ENCODE measurements at regions not wholly inside any gene's neighbourhood (a gene's known extent, or its start where the extent isn't known, plus 50 kb on each side); places are given as distances from the start of the nearest gene placed in this dataset.
"Not testable (repeated sequence)": the region's sequence is repeated elsewhere in the genome, so short reads cannot be mapped to it uniquely, and the experiment has no call there.

DNA sequence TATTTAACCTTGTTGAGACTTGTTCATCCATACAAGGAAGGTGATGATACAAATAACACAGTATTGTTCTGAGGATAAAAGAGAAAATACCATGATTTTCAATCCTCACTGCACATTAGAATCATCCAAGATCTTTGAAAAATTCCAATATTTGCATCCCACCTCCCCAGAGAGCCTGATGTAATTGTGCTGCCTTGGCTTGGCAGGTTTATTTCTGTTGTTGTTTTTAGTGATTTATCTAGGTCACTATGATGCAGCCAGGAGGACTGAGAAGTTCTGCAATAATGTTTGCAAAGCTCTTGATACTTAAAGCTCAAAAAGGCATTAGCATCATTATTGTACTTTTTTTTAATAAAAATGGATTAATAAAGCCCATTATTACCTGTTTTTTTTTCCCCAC, 67.0 kb upstream of the NMUR2 start:
- H3K4me1 Mint-ChIP-seq = no peaks in the 10 kb centered on the region
- H3K9me3 Mint-ChIP-seq = no peaks in the 10 kb centered on the region
- Histone ChIP-seq H3K27me3 (replicated peaks in 1 of 2; ENCODE audit: control insufficient read depth in 2 of 2, extremely low read depth in 1 of 2, insufficient read depth in 2 of 2, low read length in 1 of 2) (no peaks in the 10 kb centered on the region), H3K36me3 (ENCODE audit: control insufficient read depth in 2 of 2, extremely low read depth in 1 of 2, insufficient read depth in 1 of 2, low read length in 1 of 2) (no peaks in the 10 kb centered on the region), H3K9me3 (no peaks in the 10 kb centered on the region), H3K4me3 (ENCODE audit: control insufficient read depth in 1 of 2, extremely low read depth in 1 of 2, low read length in 1 of 2) (no peak overlapping the region), H3K27ac (ENCODE audit: low read length) (no peak overlapping the region), H3K4me1 (ENCODE audit: control insufficient read depth in 1 of 2, extremely low read depth in 1 of 2, insufficient read depth in 2 of 2, low read length in 2 of 2) (no peaks in the 10 kb centered on the region)
- no peak overlapping the region for H3K4me3 Mint-ChIP-seq
- no peak for ATAC-seq (replicated peaks in 1 of 4)
- POLR2A ChIA-PET = no interaction called here
- H3K27me3 Mint-ChIP-seq = peaks cover 7 to 33% of the 10 kb centered on the region in 2 donors
- DNase-seq = no peak
- no peaks in the 10 kb centered on the region for H3K36me3 Mint-ChIP-seq
- CTCF ChIA-PET = no interaction called here
- H3K27ac Mint-ChIP-seq = no peak overlapping the region

DNA sequence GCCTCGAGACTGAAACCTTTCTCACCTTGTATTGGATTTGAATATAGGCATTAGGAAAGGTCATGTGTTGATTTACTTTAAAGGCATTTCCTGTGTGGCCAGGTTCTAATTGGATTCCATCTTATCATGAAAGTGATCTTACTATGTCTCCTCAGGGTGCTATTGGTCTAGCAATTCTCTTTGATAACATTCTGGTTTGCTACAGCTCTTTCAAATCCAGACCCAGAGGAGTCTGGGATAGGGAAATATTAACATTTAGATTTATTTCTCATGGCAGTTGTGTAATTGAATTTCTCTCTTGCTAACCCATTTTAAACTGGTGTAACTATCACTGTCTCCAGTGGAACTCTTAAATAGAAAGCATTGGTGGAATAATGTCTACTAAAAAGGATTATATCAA, 69.9 kb upstream of the NMUR2 start:
- H3K27me3 ChIP-seq (replicated peaks in 1 of 2; ENCODE audit: control insufficient read depth in 2 of 2, extremely low read depth in 1 of 2, insufficient read depth in 2 of 2, low read length in 1 of 2) = no peaks in the 10 kb centered on the region

DNA sequence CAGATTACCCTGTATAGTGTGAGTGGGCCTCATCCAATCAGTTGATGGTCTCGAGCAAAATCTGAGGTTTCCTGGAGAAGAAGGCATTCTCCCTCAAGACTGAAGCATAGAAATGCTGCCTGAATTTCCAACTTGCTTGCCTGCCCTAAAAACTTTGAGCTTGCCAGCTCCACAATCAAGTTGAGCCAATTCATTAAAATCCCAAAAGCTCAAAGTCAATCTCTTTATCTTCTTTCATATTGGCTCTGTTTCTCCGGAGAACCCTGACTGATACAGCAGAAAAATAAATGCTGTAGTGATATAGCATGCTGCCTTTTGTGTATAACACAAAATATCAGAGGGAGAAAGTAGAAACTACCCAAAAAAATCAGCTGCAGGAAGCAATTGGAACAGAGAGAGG, 72.5 kb upstream of the NMUR2 start:
- CTCF ChIA-PET = interaction anchor here in 1 of 2 donors (0.6 kb wide), 1 partner anchor 646 kb away, joined by 3 read pairs; no protein-coding TSS in a partner anchor

More for the DNA sequence above, 69.9 kb upstream of the NMUR2 start:
- Mint-ChIP-seq H3K4me1 (no peaks in the 10 kb centered on the region), H3K36me3 (no peaks in the 10 kb centered on the region), H3K27me3 (peaks cover 5 to 25% of the 10 kb centered on the region in 2 donors), H3K4me3 (no peak overlapping the region), H3K27ac (no peak overlapping the region), H3K9me3 (no peaks in the 10 kb centered on the region)
- WGBS (ENCODE audit: insufficient coverage) = no CpG with 5 or more reads among the region's 1 CpG
- no peak overlapping the region for H3K27ac ChIP-seq (ENCODE audit: low read length)
- no peak overlapping the region for H3K4me3 ChIP-seq (ENCODE audit: control insufficient read depth in 1 of 2, extremely low read depth in 1 of 2, low read length in 1 of 2)
- no peaks in the 10 kb centered on the region for H3K4me1 ChIP-seq (ENCODE audit: control insufficient read depth in 1 of 2, extremely low read depth in 1 of 2, insufficient read depth in 2 of 2, low read length in 2 of 2)
- POLR2A ChIA-PET = no interaction called here
- CTCF ChIA-PET = no interaction called here
- no peaks in the 10 kb centered on the region for H3K36me3 ChIP-seq (ENCODE audit: control insufficient read depth in 2 of 2, extremely low read depth in 1 of 2, insufficient read depth in 1 of 2, low read length in 1 of 2)
- ATAC-seq (replicated peaks in 1 of 4) = no peak
- no peak for DNase-seq
- H3K9me3 ChIP-seq = no peaks in the 10 kb centered on the region

DNA sequence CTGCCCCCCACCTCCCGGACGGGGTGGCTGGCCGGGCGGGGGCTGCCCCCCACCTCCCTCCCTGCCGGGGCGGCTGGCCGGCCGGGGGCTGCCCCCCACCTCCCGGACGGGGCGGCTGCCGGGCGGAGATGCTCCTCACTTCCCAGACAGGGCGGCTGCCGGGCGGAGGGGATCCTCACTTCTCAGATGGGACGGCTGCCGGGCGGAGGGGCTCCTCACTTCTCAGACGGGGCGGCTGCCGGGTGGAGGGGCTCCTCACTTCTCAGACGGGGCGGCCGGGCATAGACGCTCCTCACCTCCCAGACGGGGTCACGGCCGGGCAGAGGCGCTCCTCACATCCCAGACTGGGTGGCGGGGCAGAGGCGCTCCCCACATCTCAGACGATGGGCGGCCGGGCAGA, 74.8 kb upstream of the NMUR2 start:
- H3K27ac Mint-ChIP-seq; H3K4me3 ChIP-seq (ENCODE audit: control insufficient read depth in 1 of 2, extremely low read depth in 1 of 2, low read length in 1 of 2); H3K27me3 ChIP-seq (replicated peaks in 1 of 2; ENCODE audit: control insufficient read depth in 2 of 2, extremely low read depth in 1 of 2, insufficient read depth in 2 of 2, low read length in 1 of 2); ATAC-seq (replicated peaks in 1 of 4); POLR2A ChIA-PET; H3K36me3 Mint-ChIP-seq; CTCF ChIA-PET; H3K4me1 ChIP-seq (ENCODE audit: control insufficient read depth in 1 of 2, extremely low read depth in 1 of 2, insufficient read depth in 2 of 2, low read length in 2 of 2); H3K4me3 Mint-ChIP-seq; H3K4me1 Mint-ChIP-seq; H3K36me3 ChIP-seq (ENCODE audit: control insufficient read depth in 2 of 2, extremely low read depth in 1 of 2, insufficient read depth in 1 of 2, low read length in 1 of 2); H3K9me3 ChIP-seq; DNase-seq; H3K27ac ChIP-seq (ENCODE audit: low read length); H3K9me3 Mint-ChIP-seq: not testable (repeated sequence)
- H3K27me3 Mint-ChIP-seq = peaks cover 0 to 15% of the 10 kb centered on the region in 2 donors
- WGBS (ENCODE audit: insufficient coverage) = 94% methylated on average over 13 of the region's 35 CpGs

More for the DNA sequence above, 72.5 kb upstream of the NMUR2 start:
- H3K36me3 Mint-ChIP-seq = no peaks in the 10 kb centered on the region
- no peaks in the 10 kb centered on the region for H3K4me1 ChIP-seq (ENCODE audit: control insufficient read depth in 1 of 2, extremely low read depth in 1 of 2, insufficient read depth in 2 of 2, low read length in 2 of 2)
- no peak overlapping the region for H3K4me3 Mint-ChIP-seq
- no peaks in the 10 kb centered on the region for H3K27me3 ChIP-seq (replicated peaks in 1 of 2; ENCODE audit: control insufficient read depth in 2 of 2, extremely low read depth in 1 of 2, insufficient read depth in 2 of 2, low read length in 1 of 2)
- no peaks in the 10 kb centered on the region for H3K9me3 ChIP-seq
- H3K4me1 Mint-ChIP-seq = no peaks in the 10 kb centered on the region
- no peak overlapping the region for H3K27ac ChIP-seq (ENCODE audit: low read length)
- DNase-seq (no peak), ATAC-seq (replicated peaks in 1 of 4) (no peak)
- H3K36me3 ChIP-seq (ENCODE audit: control insufficient read depth in 2 of 2, extremely low read depth in 1 of 2, insufficient read depth in 1 of 2, low read length in 1 of 2) = no peaks in the 10 kb centered on the region
- peaks cover 0 to 3% (median 0%) of the 10 kb centered on the region in 3 donors for H3K9me3 Mint-ChIP-seq
- no CpG with 5 or more reads among the region's 2 CpGs for WGBS (ENCODE audit: insufficient coverage)
- POLR2A ChIA-PET = no interaction called here
- H3K27me3 Mint-ChIP-seq = peaks cover 0 to 22% of the 10 kb centered on the region in 2 donors
- H3K4me3 ChIP-seq (ENCODE audit: control insufficient read depth in 1 of 2, extremely low read depth in 1 of 2, low read length in 1 of 2) = no peak overlapping the region
- no peak overlapping the region for H3K27ac Mint-ChIP-seq

DNA sequence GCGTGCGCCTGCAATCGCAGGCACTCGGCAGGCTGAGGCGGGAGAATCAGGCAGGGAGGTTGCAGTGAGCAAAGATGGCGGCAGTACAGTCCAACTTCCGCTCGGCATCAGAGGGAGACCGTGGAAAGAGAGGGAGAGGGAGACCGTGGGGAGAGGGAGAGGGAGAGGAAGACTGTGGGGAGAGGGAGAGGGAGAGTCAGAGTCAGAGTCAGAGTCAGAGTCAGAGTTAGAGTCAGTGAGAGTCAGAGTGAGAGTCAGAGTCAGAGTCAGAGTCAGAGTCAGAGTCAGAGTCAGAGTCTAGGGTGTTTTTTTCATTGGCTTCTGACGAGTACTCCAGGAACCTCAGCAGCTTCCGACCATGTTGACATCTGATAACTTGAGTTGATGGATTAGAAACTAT, 75.6 kb upstream of the NMUR2 start:
- not testable (repeated sequence) for ATAC-seq (replicated peaks in 1 of 4)

DNA sequence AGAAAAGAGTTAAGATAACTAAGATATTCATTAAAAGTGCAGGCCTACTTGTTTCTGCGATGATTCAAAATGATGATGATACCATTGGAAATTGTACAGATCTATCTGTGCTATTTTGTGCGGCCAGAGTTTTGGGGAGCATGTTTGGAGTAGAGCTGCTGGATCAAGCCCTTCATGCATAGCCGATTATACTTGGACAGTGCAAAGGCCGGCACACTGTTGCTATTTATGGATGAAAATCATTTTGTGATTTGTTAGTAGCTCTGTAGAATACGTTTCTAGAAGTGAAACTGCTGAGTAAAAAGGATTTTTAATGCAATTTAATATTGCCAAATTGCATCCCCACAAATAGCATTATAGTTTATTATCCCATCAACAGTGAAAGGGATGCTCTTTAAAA, 82.1 kb upstream of the NMUR2 start:
- Mint-ChIP-seq H3K36me3 (no peaks in the 10 kb centered on the region), H3K9me3 (peaks cover 0 to 3% (median 0%) of the 10 kb centered on the region in 3 donors), H3K4me3 (no peak overlapping the region), H3K4me1 (peaks cover 0 to 2% (median 0%) of the 10 kb centered on the region in 3 donors), H3K27me3 (peaks cover 0 to 6% of the 10 kb centered on the region in 2 donors), H3K27ac (no peak overlapping the region)
- no peak for ATAC-seq (replicated peaks in 1 of 4)
- no peaks in the 10 kb centered on the region for H3K4me1 ChIP-seq (ENCODE audit: control insufficient read depth in 1 of 2, extremely low read depth in 1 of 2, insufficient read depth in 2 of 2, low read length in 2 of 2)
- ChIA-PET POLR2A (no interaction called here), CTCF (no interaction called here)
- no peak for DNase-seq
- no peak overlapping the region for H3K27ac ChIP-seq (ENCODE audit: low read length)
- no peaks in the 10 kb centered on the region for H3K9me3 ChIP-seq
- no peaks in the 10 kb centered on the region for H3K36me3 ChIP-seq (ENCODE audit: control insufficient read depth in 2 of 2, extremely low read depth in 1 of 2, insufficient read depth in 1 of 2, low read length in 1 of 2)
- WGBS (ENCODE audit: insufficient coverage) = 100% methylated on average over 4 of the region's 5 CpGs
- no peak overlapping the region for H3K4me3 ChIP-seq (ENCODE audit: control insufficient read depth in 1 of 2, extremely low read depth in 1 of 2, low read length in 1 of 2)
- H3K27me3 ChIP-seq (replicated peaks in 1 of 2; ENCODE audit: control insufficient read depth in 2 of 2, extremely low read depth in 1 of 2, insufficient read depth in 2 of 2, low read length in 1 of 2) = no peaks in the 10 kb centered on the region

More for the DNA sequence above, 75.6 kb upstream of the NMUR2 start:
- H3K27ac Mint-ChIP-seq; H3K27ac ChIP-seq (ENCODE audit: low read length); CTCF ChIA-PET; H3K9me3 ChIP-seq; H3K4me3 ChIP-seq (ENCODE audit: control insufficient read depth in 1 of 2, extremely low read depth in 1 of 2, low read length in 1 of 2); POLR2A ChIA-PET; H3K4me1 ChIP-seq (ENCODE audit: control insufficient read depth in 1 of 2, extremely low read depth in 1 of 2, insufficient read depth in 2 of 2, low read length in 2 of 2); H3K27me3 ChIP-seq (replicated peaks in 1 of 2; ENCODE audit: control insufficient read depth in 2 of 2, extremely low read depth in 1 of 2, insufficient read depth in 2 of 2, low read length in 1 of 2); H3K4me1 Mint-ChIP-seq; H3K4me3 Mint-ChIP-seq; H3K36me3 Mint-ChIP-seq; H3K9me3 Mint-ChIP-seq; H3K36me3 ChIP-seq (ENCODE audit: control insufficient read depth in 2 of 2, extremely low read depth in 1 of 2, insufficient read depth in 1 of 2, low read length in 1 of 2); DNase-seq: not testable (repeated sequence)
- WGBS (ENCODE audit: insufficient coverage) = 83% methylated on average over 11 of the region's 12 CpGs
- peaks cover 0 to 10% of the 10 kb centered on the region in 2 donors for H3K27me3 Mint-ChIP-seq

DNA sequence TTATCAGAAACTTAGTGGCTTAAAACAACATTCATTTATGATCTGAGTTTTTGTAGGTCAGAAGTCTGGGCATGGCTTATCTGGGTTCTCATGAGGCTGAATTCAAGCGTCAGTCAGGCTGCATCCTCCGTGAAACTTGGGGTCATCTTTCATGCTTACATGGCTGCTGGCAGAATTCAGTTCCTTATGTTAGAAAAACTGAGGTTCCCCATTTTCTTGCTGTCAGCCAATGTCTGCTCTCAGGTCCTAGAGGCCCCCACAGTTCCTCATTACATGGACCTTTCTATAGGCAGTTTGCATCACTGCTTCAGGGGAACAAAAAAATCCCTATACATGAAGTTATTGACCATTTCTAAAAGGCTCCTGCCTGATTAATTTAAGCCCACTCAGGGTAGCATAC, 83.8 kb upstream of the NMUR2 start:
- H3K4me3 Mint-ChIP-seq = no peak overlapping the region
- no peak for ATAC-seq (replicated peaks in 1 of 4)

More for the DNA sequence above, 83.8 kb upstream of the NMUR2 start:
- H3K4me1 Mint-ChIP-seq = peaks cover 0 to 2% (median 0%) of the 10 kb centered on the region in 3 donors
- H3K4me3 ChIP-seq (ENCODE audit: control insufficient read depth in 1 of 2, extremely low read depth in 1 of 2, low read length in 1 of 2) = no peak overlapping the region
- no peaks in the 10 kb centered on the region for H3K9me3 ChIP-seq
- DNase-seq = no peak
- H3K27ac Mint-ChIP-seq = no peak overlapping the region
- ChIA-PET CTCF (no interaction called here), POLR2A (no interaction called here)
- WGBS (ENCODE audit: insufficient coverage) = 40% methylated on average over 2 of the region's 2 CpGs
- H3K36me3 Mint-ChIP-seq = no peaks in the 10 kb centered on the region
- H3K27ac ChIP-seq (ENCODE audit: low read length) = no peak overlapping the region
- no peaks in the 10 kb centered on the region for H3K4me1 ChIP-seq (ENCODE audit: control insufficient read depth in 1 of 2, extremely low read depth in 1 of 2, insufficient read depth in 2 of 2, low read length in 2 of 2)
- H3K36me3 ChIP-seq (ENCODE audit: control insufficient read depth in 2 of 2, extremely low read depth in 1 of 2, insufficient read depth in 1 of 2, low read length in 1 of 2) = no peaks in the 10 kb centered on the region
- H3K27me3 ChIP-seq (replicated peaks in 1 of 2; ENCODE audit: control insufficient read depth in 2 of 2, extremely low read depth in 1 of 2, insufficient read depth in 2 of 2, low read length in 1 of 2) = peaks cover 0 to 2% of the 10 kb centered on the region in 2 experiments
- peaks cover 0 to 3% of the 10 kb centered on the region in 2 donors for H3K27me3 Mint-ChIP-seq
- peaks cover 0 to 3% (median 0%) of the 10 kb centered on the region in 3 donors for H3K9me3 Mint-ChIP-seq
